Glutamatergic neuron (in vitro differentiated cells): ENCODE measurements at regions not wholly inside any gene's neighbourhood (a gene's known extent, or its start where the extent isn't known, plus 50 kb on each side); places are given as distances from the start of the nearest gene placed in this dataset.

Experiments
- DNase-seq: peaks from one replicate; pipeline ENCODE4 v3.0.0; 2022
- H3K27ac Mint-ChIP-seq: one replicate; pipeline ENCODE4 v1.8.0; 2020; ENCODE audit warnings: mild to moderate bottlenecking, mixed read lengths, inconsistent platforms; ENCODE audit not compliant: unreplicated experiment
- H3K27me3 Mint-ChIP-seq: one replicate; pipeline ENCODE4 v1.8.0; 2020; ENCODE audit warnings: mild to moderate bottlenecking, moderate library complexity, mixed read lengths, inconsistent platforms; ENCODE audit not compliant: unreplicated experiment
- H3K36me3 Mint-ChIP-seq: one replicate; pipeline ENCODE4 v1.8.0; 2020; ENCODE audit warnings: mild to moderate bottlenecking, mixed read lengths, inconsistent platforms; ENCODE audit not compliant: unreplicated experiment
- H3K4me1 Mint-ChIP-seq: one replicate; pipeline ENCODE4 v1.8.0; 2020; ENCODE audit warnings: mild to moderate bottlenecking, low read depth, mixed read lengths, inconsistent platforms; ENCODE audit not compliant: unreplicated experiment
- H3K4me3 Mint-ChIP-seq: one replicate; pipeline ENCODE4 v1.8.0; 2020; ENCODE audit warnings: mild to moderate bottlenecking, mixed read lengths, inconsistent platforms; ENCODE audit not compliant: unreplicated experiment
- H3K9me3 Mint-ChIP-seq: one replicate; pipeline ENCODE4 v1.8.0; 2020; ENCODE audit warnings: mild to moderate bottlenecking, moderate library complexity, mixed read lengths, inconsistent platforms; ENCODE audit not compliant: unreplicated experiment
- TF ChIP-seq, protein P1 (sequence below): fragments of 200-600 bp; sonication (generic); IDR thresholded peaks from one replicate; pipeline ENCODE4 v1.5.0; 2021; ENCODE audit not compliant: partially characterized antibody, unreplicated experiment

DNA sequence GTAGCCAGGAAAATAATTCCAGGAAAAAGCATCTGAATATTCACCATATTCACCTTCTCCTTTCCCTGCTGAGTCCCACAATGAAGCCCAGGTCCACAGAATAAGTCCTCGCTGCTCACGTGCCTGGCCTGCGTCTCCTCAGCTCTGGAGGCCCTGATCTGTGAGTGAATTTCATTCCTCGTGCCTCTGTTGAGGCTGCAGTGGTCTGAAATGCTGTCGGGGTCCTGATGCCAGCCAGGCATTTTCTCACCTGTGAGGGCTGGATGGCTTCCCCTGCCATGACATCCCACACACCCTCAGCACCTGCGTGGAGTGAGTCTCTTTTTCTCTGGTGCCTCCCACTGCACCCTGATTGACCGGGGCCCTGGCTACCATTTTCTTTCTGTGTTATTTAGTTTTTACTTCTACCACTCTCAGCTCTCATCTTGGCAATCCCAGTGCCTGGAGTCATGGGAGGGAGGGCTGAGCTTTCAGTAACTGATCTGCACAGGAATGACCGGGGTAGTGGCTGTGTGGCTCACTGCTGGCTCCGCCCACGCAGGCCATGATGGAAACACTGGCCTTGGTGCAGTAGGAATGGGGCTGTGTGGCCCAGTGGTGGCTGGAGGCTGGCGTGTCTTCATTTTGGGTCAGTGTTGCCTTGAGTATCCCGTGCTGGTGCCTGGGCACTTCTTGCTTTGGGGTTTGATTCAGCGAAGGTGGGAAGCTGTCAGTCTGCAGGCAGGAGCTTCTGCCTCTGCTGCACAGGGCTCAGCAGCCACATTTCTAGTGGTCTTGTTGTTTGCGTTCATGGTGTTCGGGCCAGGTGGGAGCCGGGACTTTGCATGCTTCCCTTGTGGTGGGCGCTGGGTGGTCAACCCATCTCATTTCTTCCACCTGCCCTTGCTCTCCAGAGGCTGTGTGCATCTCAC, 807.2 kb downstream of the TBC1D22A start:
- Mint-ChIP-seq H3K36me3 (peaks cover 16% of the 10 kb centered on the region), H3K9me3 (peaks cover 32% of the 10 kb centered on the region)

GRCh38 chr22:47568700-47569099, 806.2 kb downstream of the TBC1D22A start:
- TF ChIP-seq, protein P1, sequence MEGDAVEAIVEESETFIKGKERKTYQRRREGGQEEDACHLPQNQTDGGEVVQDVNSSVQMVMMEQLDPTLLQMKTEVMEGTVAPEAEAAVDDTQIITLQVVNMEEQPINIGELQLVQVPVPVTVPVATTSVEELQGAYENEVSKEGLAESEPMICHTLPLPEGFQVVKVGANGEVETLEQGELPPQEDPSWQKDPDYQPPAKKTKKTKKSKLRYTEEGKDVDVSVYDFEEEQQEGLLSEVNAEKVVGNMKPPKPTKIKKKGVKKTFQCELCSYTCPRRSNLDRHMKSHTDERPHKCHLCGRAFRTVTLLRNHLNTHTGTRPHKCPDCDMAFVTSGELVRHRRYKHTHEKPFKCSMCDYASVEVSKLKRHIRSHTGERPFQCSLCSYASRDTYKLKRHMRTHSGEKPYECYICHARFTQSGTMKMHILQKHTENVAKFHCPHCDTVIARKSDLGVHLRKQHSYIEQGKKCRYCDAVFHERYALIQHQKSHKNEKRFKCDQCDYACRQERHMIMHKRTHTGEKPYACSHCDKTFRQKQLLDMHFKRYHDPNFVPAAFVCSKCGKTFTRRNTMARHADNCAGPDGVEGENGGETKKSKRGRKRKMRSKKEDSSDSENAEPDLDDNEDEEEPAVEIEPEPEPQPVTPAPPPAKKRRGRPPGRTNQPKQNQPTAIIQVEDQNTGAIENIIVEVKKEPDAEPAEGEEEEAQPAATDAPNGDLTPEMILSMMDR = no peak
- H3K27ac Mint-ChIP-seq = no peak overlapping the region
- peaks cover 12% of the 10 kb centered on the region for H3K36me3 Mint-ChIP-seq
- H3K4me1 Mint-ChIP-seq = no peaks in the 10 kb centered on the region
- H3K9me3 Mint-ChIP-seq = peaks cover 35% of the 10 kb centered on the region
- peaks cover 8% of the 10 kb centered on the region for H3K27me3 Mint-ChIP-seq
- H3K4me3 Mint-ChIP-seq = no peak overlapping the region
- DNase-seq = no peak

More for the DNA sequence above, 807.2 kb downstream of the TBC1D22A start:
- H3K4me1 Mint-ChIP-seq = no peaks in the 10 kb centered on the region
- no peak overlapping the region for H3K27ac Mint-ChIP-seq
- TF ChIP-seq, protein P1 = no peak
- H3K27me3 Mint-ChIP-seq = peaks cover 8% of the 10 kb centered on the region
- DNase-seq = no peak
- no peak overlapping the region for H3K4me3 Mint-ChIP-seq

DNA sequence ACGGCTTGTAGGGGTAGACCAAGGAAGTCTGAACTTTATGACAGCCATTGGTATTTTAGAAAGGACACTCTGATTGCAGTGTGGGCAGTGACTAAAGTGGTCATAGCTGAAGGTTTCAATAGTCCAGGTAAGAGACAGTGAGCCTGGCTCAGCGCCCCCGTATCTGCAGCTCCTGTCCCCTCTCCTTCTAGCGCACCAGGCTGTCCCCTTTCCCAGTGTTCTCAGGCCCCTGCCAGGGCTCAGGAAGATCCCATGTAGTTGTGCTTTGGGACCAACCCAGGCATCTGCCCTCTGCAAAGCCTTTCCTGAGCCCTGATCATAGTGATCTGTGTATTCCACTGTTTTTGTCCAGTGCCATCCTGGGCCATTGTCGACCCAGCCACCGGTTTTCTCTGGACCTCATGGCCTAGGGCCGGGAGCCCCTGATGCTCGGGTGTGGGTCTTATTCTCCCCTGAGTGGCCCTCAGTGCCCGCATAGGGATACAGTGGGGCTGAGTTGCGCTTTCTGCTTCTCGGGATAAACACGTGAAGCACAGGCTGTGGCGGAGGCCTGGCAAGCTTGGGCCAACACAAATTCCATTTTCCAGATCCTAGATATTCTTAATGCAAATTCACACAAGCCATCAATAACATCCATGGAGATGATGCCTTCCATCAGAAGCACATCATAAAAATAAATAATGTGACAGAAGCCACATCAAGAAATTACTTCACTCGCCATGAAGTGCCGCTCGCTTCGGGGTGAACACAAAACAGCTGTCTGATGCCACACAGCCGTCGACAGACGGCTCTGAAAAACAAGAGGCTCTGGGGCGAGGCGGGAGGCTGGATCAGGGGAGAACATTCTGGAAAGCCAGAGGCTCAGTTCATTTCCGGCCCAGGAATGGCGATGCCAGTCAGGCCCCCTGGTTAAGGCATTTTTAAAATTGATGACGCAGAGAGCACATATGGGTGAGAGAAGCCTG, 805.0 kb downstream of the TBC1D22A start:
- Mint-ChIP-seq H3K4me3 (no peak overlapping the region), H3K27me3 (peaks cover 8% of the 10 kb centered on the region), H3K4me1 (no peaks in the 10 kb centered on the region), H3K27ac (no peak overlapping the region), H3K36me3 (peaks cover 18% of the 10 kb centered on the region), H3K9me3 (peaks cover 34% of the 10 kb centered on the region)
- TF ChIP-seq, protein P1 = no peak
- DNase-seq = no peak

DNA sequence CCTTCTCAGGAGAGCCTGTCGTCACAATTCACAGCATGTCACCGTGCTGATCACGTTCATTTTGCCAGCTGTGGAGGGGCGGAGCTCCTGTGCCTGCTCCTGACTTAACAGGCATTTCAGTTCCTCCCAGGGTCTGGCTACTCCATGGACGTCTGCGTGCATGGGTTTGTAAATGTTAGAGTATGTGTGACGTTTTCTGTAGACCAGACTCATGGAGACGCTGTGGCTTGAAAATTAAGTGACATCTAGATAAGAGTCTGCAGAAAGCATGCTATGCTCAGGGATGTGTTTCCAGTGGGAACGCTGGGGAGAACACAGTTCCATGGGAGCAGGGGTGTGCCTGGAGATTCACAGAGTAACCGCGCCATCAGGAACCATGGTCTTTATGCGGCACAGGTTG, 804.0 kb downstream of the TBC1D22A start:
- peaks cover 32% of the 10 kb centered on the region for H3K9me3 Mint-ChIP-seq

More for the DNA sequence above, 804.0 kb downstream of the TBC1D22A start:
- Mint-ChIP-seq H3K4me3 (no peak overlapping the region), H3K27ac (no peak overlapping the region), H3K27me3 (peaks cover 4% of the 10 kb centered on the region), H3K4me1 (no peaks in the 10 kb centered on the region), H3K36me3 (peaks cover 17% of the 10 kb centered on the region)
- TF ChIP-seq, protein P1 = no peak
- no peak for DNase-seq
